Mesenchymal stem cell (in vitro differentiated cells and primary cell): ENCODE measurements at regions not wholly inside any gene's neighbourhood (a gene's known extent, or its start where the extent isn't known, plus 50 kb on each side); places are given as distances from the start of the nearest gene placed in this dataset.

ENCODE experiments used
- DNase-seq: peaks from one replicate; pipeline ENCODE4 v3.0.0-alpha.2; 2013
- H2AFZ ChIP-seq: one replicate; pipeline ENCODE4 v1.6.1; 2013; ENCODE audit warnings: low read depth, mild to moderate bottlenecking, control low read depth, inconsistent platforms, low read length, moderate library complexity
- H2AK5ac ChIP-seq: 2 replicates; pipeline ENCODE4 v1.6.1; 2013; ENCODE audit warnings: low read length, moderate library complexity, mild to moderate bottlenecking, inconsistent platforms; ENCODE audit not compliant: severe bottlenecking
- H2BK120ac ChIP-seq: one replicate; pipeline ENCODE4 v1.6.1; 2013; ENCODE audit warnings: low read depth, mild to moderate bottlenecking, inconsistent platforms, low read length, moderate library complexity
- H2BK12ac ChIP-seq, 2 experiments: one replicate each; pipeline ENCODE4 v1.6.1; 2013; ENCODE audit warnings: inconsistent platforms in 2 of 2, low read length in 2 of 2, mild to moderate bottlenecking in 2 of 2, moderate library complexity in 2 of 2, control low read depth in 1 of 2
- H2BK15ac ChIP-seq: one replicate; pipeline ENCODE4 v1.6.1; 2013; ENCODE audit warnings: mild to moderate bottlenecking, low read depth, inconsistent platforms; ENCODE audit not compliant: poor library complexity, severe bottlenecking
- H2BK5ac ChIP-seq: 2 replicates; pipeline ENCODE4 v1.6.1; 2013; ENCODE audit warnings: low read depth, mild to moderate bottlenecking, low read length, control low read depth, inconsistent platforms; ENCODE audit not compliant: poor library complexity, severe bottlenecking
- H3K14ac ChIP-seq, 2 experiments: one replicate each; pipeline ENCODE4 v1.6.1; 2013; ENCODE audit warnings: inconsistent platforms in 2 of 2, low read length in 2 of 2, control low read depth in 1 of 2, mild to moderate bottlenecking in 1 of 2, moderate library complexity in 1 of 2
- H3K18ac ChIP-seq, 2 experiments: one replicate each; pipeline ENCODE4 v1.6.1; 2013; ENCODE audit warnings: inconsistent platforms in 2 of 2, low read length in 2 of 2, control low read depth in 1 of 2, low read depth in 1 of 2, mild to moderate bottlenecking in 1 of 2
- H3K23ac ChIP-seq, 2 experiments: one replicate each; pipeline ENCODE4 v1.6.1; 2013; ENCODE audit warnings: inconsistent platforms in 2 of 2, low read length in 2 of 2, mild to moderate bottlenecking in 2 of 2, moderate library complexity in 2 of 2, control low read depth in 1 of 2
- H3K27ac ChIP-seq: 2 replicates; pipeline ENCODE4 v1.5.1; 2013; ENCODE audit warnings: mild to moderate bottlenecking, moderate library complexity, low read length, control low read depth, inconsistent platforms; ENCODE audit not compliant: poor library complexity, severe bottlenecking
- H3K27me3 ChIP-seq, 2 experiments: 2 replicates each; pipeline versions ENCODE4 v1.6.1 to v1.7.0; 2013; ENCODE audit warnings: low read length in 2 of 2, mild to moderate bottlenecking in 2 of 2, moderate library complexity in 2 of 2, control low read depth in 1 of 2, inconsistent platforms in 1 of 2; ENCODE audit not compliant: control insufficient read depth in 1 of 2, insufficient read depth in 1 of 2
- H3K36me3 ChIP-seq, 2 experiments: 2 replicates each; pipeline versions ENCODE4 v1.6.1 to v1.7.0; 2013; ENCODE audit warnings: low read length in 2 of 2, control low read depth in 1 of 2, inconsistent platforms in 1 of 2, low read depth in 1 of 2, mild to moderate bottlenecking in 1 of 2; ENCODE audit not compliant: insufficient read depth in 2 of 2, control insufficient read depth in 1 of 2
- H3K4ac ChIP-seq, 2 experiments: one replicate each; pipeline ENCODE4 v1.6.1; 2013; ENCODE audit warnings: inconsistent platforms in 2 of 2, low read length in 2 of 2, mild to moderate bottlenecking in 2 of 2, moderate library complexity in 2 of 2, control low read depth in 1 of 2, low read depth in 1 of 2
- H3K4me1 ChIP-seq: 2 replicates; pipeline ENCODE4 v1.6.1; 2013; ENCODE audit warnings: low read depth, low read length, control low read depth; ENCODE audit not compliant: control insufficient read depth, insufficient read depth
- H3K4me2 ChIP-seq: 2 replicates; pipeline ENCODE4 v1.6.1; 2013; ENCODE audit warnings: low read length, mild to moderate bottlenecking, inconsistent platforms; ENCODE audit not compliant: poor library complexity, severe bottlenecking
- H3K4me3 ChIP-seq, 2 experiments: 2 replicates each; pipeline versions ENCODE4 v1.5.1 to v1.7.0; 2013; ENCODE audit warnings: low read length in 2 of 2, mild to moderate bottlenecking in 2 of 2, control low read depth in 1 of 2, low read depth in 1 of 2; ENCODE audit not compliant: insufficient read depth in 1 of 2
- H3K79me1 ChIP-seq: replicated peaks from 2 replicates; pipeline ENCODE4 v1.6.1; 2013; ENCODE audit warnings: mild to moderate bottlenecking, control low read depth, low read length, inconsistent platforms; ENCODE audit not compliant: poor library complexity, severe bottlenecking
- H3K9ac ChIP-seq: 2 replicates; pipeline ENCODE4 v1.7.0; 2013; ENCODE audit warnings: mild to moderate bottlenecking, low read length, moderate library complexity
- H3K9me3 ChIP-seq: 2 replicates; pipeline ENCODE4 v1.7.0; 2013; ENCODE audit warnings: mild to moderate bottlenecking, low read length; ENCODE audit not compliant: control insufficient read depth
- H4K8ac ChIP-seq: one replicate; pipeline ENCODE4 v1.6.1; 2013; ENCODE audit warnings: inconsistent platforms, mild to moderate bottlenecking, low read length, moderate library complexity
- H4K91ac ChIP-seq: one replicate; pipeline ENCODE4 v1.6.1; 2013; ENCODE audit warnings: mild to moderate bottlenecking, low read length, inconsistent platforms
- WGBS: methylation state at CpG from one replicate; pipeline ENCODE4 v1.1.7; 2013; ENCODE audit warnings: mixed read lengths; 5-methylcytosine and 5-hydroxymethylcytosine counted together

- Histone ChIP-seq H2BK15ac (no peak overlapping the region), H2BK5ac (no peak overlapping the region), H3K36me3 (no peaks in the 10 kb centered on the region), H3K18ac (no peak overlapping the region), H3K27ac (no peak overlapping the region), H3K14ac (no peak overlapping the region), H2AK5ac (no peak overlapping the region), H3K23ac (no peak overlapping the region), H3K9ac (no peak overlapping the region), H4K91ac (no peak overlapping the region), H2BK12ac (no peak overlapping the region), H2AFZ (no peak overlapping the region), H3K4me1 (peaks cover 7% of the 10 kb centered on the region), H2BK120ac (no peak overlapping the region), H3K9me3 (no peaks in the 10 kb centered on the region), H4K8ac (no peak overlapping the region), H3K4ac (no peak overlapping the region), H3K4me2 (no peak overlapping the region), H3K79me1 (no peaks in the 10 kb centered on the region), H3K27me3 (peaks cover 4 to 43% of the 10 kb centered on the region in 2 experiments), H3K4me3 (no peak overlapping the region)
- WGBS = 81% methylated on average over 1 of the region's 1 CpG
- no peak for DNase-seq
These were observed 64.9 kb downstream of the BOD1L2 start for GRCh38 chr18:57211776-57212175.

GRCh38 chr18:57212678-57213077, 65.8 kb downstream of the BOD1L2 start:
- H3K14ac ChIP-seq = no peak overlapping the region
- H3K27me3 ChIP-seq = peaks cover 4 to 35% of the 10 kb centered on the region in 2 experiments
- no peak overlapping the region for H3K4me2 ChIP-seq
- no peak overlapping the region for H2BK15ac ChIP-seq
- no peak overlapping the region for H2BK5ac ChIP-seq
- no peak overlapping the region for H3K9ac ChIP-seq
- H3K4me3 ChIP-seq = no peak overlapping the region
- no peak overlapping the region for H4K8ac ChIP-seq
- H3K18ac ChIP-seq = no peak overlapping the region
- H2BK120ac ChIP-seq = no peak overlapping the region
- H3K36me3 ChIP-seq = no peaks in the 10 kb centered on the region
- no peak overlapping the region for H3K27ac ChIP-seq
- no peak overlapping the region for H2AFZ ChIP-seq
- H3K23ac ChIP-seq = no peak overlapping the region
- no peak overlapping the region for H2BK12ac ChIP-seq
- no peak overlapping the region for H4K91ac ChIP-seq
- peaks cover 7% of the 10 kb centered on the region for H3K4me1 ChIP-seq
- 100% methylated on average over 5 of the region's 7 CpGs for WGBS
- H2AK5ac ChIP-seq = no peak overlapping the region
- H3K9me3 ChIP-seq = no peaks in the 10 kb centered on the region
- H3K79me1 ChIP-seq = no peaks in the 10 kb centered on the region
- H3K4ac ChIP-seq = no peak overlapping the region
- DNase-seq = no peak

GRCh38 chr18:57214976-57215375, 68.1 kb downstream of the BOD1L2 start:
- no CpG with 5 or more reads among the region's 3 CpGs for WGBS
- no peak overlapping the region for H2AK5ac ChIP-seq
- no peak overlapping the region for H3K23ac ChIP-seq
- no peak overlapping the region for H4K8ac ChIP-seq
- H3K4me2 ChIP-seq = no peak overlapping the region
- H2BK15ac ChIP-seq = no peak overlapping the region
- no peak overlapping the region for H2AFZ ChIP-seq
- no peak overlapping the region for H3K9ac ChIP-seq
- no peak overlapping the region for H2BK12ac ChIP-seq
- no peak overlapping the region for H4K91ac ChIP-seq
- peaks cover 0 to 12% of the 10 kb centered on the region in 2 experiments for H3K27me3 ChIP-seq
- no peak overlapping the region for H3K4ac ChIP-seq
- H3K4me3 ChIP-seq = no peak overlapping the region
- no peak overlapping the region for H2BK5ac ChIP-seq
- no peak overlapping the region for H3K27ac ChIP-seq
- no peak overlapping the region for H3K18ac ChIP-seq
- no peaks in the 10 kb centered on the region for H3K36me3 ChIP-seq
- no peak overlapping the region for H3K14ac ChIP-seq
- DNase-seq = no peak
- H3K79me1 ChIP-seq = no peaks in the 10 kb centered on the region
- no peak overlapping the region for H2BK120ac ChIP-seq
- H3K9me3 ChIP-seq = no peaks in the 10 kb centered on the region
- H3K4me1 ChIP-seq = peaks cover 3% of the 10 kb centered on the region

- H2BK5ac ChIP-seq = no peak overlapping the region
- H3K36me3 ChIP-seq = no peaks in the 10 kb centered on the region
- no peak overlapping the region for H3K23ac ChIP-seq
- no peak overlapping the region for H2AFZ ChIP-seq
- no peak overlapping the region for H2BK12ac ChIP-seq
- H2AK5ac ChIP-seq = no peak overlapping the region
- 88% methylated on average over 5 of the region's 6 CpGs for WGBS
- H3K4me1 ChIP-seq = peaks cover 10% of the 10 kb centered on the region
- no peak overlapping the region for H3K27ac ChIP-seq
- H3K79me1 ChIP-seq = no peaks in the 10 kb centered on the region
- H2BK15ac ChIP-seq = no peak overlapping the region
- no peaks in the 10 kb centered on the region for H3K9me3 ChIP-seq
- no peak overlapping the region for H3K14ac ChIP-seq
- H4K91ac ChIP-seq = no peak overlapping the region
- H3K18ac ChIP-seq = no peak overlapping the region
- H2BK120ac ChIP-seq = no peak overlapping the region
- no peak overlapping the region for H3K4me2 ChIP-seq
- no peak overlapping the region for H3K4ac ChIP-seq
- H3K27me3 ChIP-seq = peaks cover 0 to 3% of the 10 kb centered on the region in 2 experiments
- no peak overlapping the region for H3K9ac ChIP-seq
- no peak overlapping the region for H3K4me3 ChIP-seq
- H4K8ac ChIP-seq = no peak overlapping the region
- DNase-seq = no peak
These were observed 71.4 kb downstream of the BOD1L2 start for GRCh38 chr18:57218281-57218680.
